Hematopoietic multipotent progenitor cell treated with erythropoietin and hydrocortisone succinate and interleukin-3 and kit ligand, for 15 days (in vitro differentiated cells): ENCODE measurements at regions not wholly inside any gene's neighbourhood (a gene's known extent, or its start where the extent isn't known, plus 50 kb on each side); places are given as distances from the start of the nearest gene placed in this dataset.
"Not testable (repeated sequence)": the region's sequence is repeated elsewhere in the genome, so short reads cannot be mapped to it uniquely, and the experiment has no call there.

ENCODE experiments used
- DNase-seq: peaks from one replicate; pipeline ENCODE4 v3.0.0-alpha.2; 2015; ENCODE audit warnings: low spot score

DNA sequence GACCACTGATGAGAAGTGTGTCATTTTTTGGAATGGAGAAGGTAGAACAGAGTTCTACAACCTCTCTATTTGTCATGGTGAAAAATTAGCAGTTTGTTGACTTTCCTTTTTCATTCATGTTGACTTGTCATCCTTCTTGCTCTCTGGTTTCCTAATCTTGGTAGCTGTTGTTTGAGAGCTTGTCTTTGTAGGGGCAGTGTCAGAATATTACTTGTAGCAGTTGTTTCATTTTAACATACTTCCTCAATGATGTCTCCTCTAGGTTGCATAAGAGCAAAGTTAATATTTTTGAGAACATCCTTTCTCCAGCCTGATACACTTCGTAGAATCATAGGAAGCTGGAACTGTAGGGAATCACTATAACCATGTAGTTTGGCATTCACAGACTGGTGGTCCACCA, 368.2 kb upstream of the FANCL start:
- DNase-seq = no peak

DNA sequence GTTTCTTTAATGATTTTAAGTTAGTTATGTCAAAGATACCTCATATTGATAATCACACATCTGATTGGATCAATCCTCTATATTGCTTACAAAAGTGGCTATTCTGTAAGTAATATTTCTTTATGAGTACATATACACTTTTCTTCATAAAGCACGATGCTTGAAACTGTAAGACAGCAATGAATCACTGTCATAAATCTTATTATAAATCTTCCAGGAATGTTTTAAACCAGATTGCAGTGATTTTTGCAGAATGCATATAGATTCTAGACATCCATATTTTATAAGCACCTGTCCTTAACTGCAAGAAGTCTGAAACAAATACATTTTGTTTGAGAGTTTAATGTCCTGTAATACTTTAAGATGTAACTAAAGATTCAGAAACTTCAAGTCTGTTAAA, 367.0 kb upstream of the FANCL start:
- DNase-seq = no peak

DNA sequence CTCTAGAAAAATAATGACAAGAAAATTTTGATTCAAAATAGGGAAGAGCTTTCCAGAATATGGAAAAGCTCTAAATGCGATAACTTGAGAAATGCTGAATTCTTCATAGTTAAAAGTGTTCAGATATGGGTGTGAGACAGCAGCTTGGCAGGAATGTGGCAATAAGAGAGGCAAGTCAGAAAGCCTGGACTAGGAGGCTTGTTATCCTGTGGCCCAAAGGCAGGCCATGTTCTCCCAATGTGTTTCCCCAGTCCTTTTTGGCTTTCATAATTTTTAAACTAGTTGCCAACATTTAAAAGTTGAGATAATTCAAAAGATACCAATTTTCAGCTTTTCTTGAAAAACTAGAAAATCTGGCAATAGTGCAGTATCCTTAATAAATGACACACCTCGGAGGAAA, 366.3 kb upstream of the FANCL start:
- DNase-seq = no peak

DNA sequence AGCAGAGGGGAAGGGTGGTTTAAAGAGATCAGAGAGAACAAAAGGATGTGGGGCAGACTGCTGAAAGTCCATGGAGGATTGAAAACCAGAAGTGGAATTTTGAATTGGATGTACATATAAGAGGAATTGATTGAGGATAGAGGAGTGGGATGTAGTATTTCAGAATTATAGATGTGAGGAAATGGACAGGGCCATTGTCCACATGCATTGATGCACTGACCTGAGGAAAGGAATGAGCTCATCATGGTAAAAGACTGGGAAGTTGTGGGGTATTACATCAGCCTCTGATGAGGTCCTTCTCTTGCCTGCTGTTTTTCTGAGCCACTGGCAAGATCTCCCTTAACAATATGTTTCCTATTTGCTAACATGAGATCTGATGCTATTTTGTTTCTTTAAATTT, 365.7 kb upstream of the FANCL start:
- DNase-seq = no peak

DNA sequence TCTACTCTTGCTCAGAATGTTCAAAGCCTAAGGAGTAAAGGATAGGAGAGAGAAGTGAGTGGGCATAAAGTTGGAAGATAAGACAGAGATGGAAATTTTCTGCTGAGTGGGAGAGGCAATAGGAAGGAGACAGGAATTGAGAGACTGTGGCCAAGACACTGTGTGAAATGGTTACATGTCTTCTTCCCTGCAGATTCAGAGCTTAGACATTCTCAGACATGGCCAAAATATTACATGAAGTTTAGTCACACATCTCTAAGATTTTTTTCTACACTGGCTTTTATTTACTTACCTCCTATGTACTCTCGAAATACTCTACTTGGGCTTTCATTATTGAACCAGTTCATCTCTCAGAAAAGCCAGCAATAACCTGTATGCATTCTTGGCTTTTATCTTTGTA, 363.0 kb upstream of the FANCL start:
- DNase-seq = no peak

DNA sequence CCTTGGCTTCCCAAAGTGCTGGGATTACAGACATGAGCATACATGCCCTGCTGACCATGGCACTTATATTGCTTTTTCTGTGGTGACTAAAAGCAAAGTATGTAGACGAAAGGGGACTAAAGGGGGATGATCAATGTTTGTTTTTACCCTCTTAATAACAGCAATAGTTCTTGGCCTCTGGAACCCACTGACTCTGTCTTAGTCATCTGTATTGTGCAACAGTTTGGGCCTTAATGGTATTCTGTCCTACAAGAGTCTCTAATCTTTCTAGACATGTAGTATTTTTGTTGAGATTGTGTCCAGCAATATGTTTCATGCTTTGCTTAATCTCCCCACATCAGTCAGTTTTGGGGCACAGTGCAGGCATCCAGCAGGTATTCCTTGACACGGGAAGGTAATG, 359.9 kb upstream of the FANCL start:
- no peak for DNase-seq

DNA sequence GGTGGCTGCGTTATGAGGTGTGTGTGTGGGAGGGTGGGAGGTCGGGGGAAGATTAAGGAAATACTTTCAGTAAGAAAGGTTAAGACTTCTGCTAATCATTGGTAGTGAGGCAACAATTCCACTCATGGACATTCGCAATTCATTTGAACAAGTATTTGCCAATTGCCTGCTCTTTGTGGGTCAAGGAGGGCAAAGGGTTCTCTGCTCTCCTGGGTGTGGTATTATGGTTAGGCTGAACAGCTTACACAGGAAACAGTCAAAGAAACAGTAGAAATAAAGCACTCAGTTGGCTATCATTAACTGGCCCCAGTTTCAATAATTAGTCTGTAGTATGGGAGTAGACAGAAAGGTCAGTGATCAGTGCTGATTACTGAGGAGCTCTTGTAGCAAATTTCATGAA, 357.0 kb upstream of the FANCL start:
- no peak for DNase-seq

DNA sequence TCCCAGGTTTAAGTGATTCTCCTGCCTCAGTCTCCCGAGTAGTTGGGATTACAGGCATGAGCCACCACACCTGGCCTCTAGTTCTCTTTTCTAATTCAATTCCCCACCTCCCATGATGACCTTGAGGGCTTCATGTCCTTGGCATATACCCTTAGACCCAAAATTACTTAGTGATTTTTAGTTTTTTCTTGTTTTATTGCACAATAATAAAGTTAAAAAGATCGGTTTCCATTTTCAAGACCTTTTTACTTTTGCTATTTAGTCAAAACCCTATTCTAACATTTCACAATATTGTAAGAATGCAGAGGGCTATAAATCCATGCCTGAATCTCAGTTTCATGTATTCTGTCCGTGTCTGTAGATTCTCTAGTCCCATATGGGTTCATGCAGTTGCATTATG, 354.6 kb upstream of the FANCL start:
- DNase-seq = no peak

DNA sequence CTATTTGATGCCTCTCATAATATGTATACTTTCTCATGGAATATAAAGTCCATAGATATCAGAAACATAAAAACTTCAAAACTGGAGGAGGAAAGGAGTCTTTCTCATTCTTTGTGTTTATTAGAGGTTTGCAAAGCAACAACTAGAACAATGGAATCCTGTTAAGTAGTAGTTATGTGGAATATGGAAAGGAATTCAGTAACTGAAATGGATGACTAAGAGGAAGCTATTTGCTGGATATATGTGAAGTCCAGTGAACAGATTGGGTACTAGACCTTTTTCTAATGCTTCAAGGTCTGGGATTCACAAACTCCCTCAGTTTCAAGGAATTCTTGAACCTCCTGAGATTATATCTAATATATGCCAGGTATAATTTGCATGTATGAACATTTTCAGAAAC, 353.6 kb upstream of the FANCL start:
- DNase-seq = no peak

DNA sequence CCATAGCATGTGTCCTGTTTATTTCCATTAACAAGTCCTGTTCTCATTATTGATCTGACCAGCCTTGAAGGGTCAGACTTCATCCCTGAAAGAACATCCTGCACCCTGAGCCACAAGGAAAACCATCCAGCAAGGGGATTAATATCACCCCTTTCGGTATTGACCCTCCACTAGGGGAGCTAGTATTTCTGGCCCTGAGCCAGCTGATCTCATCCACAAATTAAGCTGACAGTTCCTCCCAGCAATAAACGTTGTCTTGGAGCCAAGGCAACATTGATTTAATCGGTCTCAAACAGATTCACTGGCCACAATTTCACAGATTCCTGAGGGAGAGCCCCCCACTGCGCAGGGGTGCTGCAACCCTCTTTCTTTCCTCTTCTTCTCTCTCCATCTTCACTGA, 353.1 kb upstream of the FANCL start:
- no peak for DNase-seq

DNA sequence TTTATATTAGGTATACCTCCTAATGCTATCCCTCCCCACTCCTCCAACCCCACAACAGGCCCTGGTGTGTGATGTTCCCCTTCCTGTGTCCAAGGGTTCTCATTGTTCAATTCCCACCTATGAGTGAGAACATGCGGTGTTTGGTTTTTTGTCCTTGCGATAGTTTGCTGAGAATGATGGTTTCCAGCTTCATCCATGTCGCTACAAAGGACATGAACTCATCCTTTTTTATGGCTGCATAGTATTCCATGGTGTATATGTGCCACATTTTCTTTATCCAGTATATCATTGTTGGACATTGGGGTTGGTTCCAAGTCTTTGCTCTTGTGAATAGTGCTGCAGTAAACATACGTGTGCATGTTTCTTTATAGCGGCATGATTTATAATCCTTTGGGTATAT, 345.1 kb upstream of the FANCL start:
- DNase-seq = not testable (repeated sequence)

DNA sequence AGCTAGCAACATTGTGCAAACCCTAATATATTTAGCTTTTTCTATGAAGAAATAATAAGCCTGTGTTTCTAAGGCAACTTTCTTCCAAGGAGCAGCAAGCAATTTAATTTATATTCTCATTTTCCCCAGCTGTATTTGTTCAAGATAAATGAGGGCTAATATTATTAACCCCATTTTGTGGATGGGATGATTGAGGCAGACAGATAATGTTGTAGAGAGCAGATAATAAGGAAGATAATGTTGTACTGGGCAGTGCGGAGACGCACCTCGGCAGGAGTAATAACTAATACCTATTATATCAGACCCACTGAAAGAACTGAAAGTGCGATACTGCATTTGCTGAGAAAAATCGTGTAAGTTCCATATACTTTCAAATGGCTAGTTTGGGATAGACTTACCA, 344.1 kb upstream of the FANCL start:
- no peak for DNase-seq

DNA sequence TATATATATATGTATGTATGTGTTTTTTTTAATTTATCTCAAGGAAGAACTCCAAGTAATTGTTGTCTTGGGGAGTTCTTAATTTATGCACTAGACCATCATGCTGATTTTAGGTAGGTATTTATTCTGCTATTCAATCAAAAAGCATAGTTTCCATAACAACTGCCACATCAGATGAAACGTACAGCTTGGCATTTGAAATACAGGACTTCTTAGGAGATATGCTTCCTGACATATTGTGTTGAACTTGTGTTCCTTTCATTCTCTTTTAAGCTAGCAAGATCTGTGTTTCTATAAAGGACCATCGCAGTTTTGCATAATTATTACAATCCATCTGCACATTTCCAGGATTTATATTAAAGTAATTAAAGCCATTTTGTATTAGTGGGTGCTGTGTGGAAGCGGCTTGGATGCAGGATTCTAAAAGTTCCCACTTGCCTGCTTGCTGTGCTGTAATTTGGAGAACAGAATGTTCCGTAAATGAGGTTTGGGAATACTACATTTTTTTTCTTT, 343.5 kb upstream of the FANCL start:
- DNase-seq = no peak

DNA sequence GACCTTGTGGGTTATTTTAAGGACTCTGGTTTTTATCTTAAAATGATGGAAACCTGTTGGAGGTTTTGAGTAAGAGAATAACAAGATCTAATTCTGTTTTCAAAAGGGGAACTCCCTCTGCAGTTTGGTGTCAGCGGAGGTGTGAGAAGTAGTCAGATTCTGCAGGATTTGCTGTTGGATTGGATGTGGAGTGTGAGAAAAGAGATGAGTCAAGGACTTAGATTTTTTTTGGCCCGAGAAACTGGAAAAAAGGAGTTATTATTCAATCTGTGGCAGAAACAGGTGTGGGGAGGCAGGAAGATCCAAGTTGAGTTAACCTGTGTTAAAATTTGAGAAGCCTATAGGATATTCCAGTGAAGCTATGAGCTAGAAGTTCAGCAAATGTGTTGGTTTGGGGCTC, 337.2 kb upstream of the FANCL start:
- DNase-seq = no peak

DNA sequence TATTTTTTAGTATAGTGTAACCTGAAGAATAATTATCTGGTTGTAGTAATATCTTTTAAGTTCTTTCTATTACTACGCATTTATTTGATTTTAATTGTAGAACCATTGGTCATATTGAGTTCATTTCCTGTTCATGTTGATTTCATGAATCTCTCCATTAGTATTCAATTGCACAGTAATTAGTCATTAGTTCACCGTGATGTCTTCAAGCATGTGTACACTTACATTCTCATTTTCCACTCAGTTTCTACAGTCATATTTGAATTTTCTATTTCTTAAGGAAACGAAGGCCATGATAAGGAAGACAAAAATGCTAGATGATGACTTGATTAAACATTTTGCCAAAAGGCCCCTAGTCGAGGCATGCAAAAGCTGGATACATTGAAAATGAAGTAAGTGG, 333.7 kb upstream of the FANCL start:
- DNase-seq = no peak

DNA sequence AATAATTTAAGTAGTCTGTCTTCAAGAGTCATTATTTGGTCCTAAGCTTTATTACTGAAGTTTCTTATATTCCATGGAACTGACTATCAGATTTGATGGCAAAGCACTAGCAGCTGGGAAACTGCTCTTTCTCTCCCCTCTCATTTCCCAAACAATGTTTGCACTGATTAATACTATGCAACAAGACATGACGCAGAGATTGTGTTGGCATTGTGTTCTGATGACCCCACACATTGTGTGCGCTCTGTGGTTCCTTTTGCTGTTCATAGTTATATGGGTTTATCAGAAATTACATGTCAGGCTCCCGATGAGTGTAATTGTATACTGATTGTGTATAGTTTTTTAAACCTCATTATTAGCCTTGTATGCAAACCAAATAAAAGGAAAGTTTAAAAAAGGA, 331.6 kb upstream of the FANCL start:
- DNase-seq = no peak

DNA sequence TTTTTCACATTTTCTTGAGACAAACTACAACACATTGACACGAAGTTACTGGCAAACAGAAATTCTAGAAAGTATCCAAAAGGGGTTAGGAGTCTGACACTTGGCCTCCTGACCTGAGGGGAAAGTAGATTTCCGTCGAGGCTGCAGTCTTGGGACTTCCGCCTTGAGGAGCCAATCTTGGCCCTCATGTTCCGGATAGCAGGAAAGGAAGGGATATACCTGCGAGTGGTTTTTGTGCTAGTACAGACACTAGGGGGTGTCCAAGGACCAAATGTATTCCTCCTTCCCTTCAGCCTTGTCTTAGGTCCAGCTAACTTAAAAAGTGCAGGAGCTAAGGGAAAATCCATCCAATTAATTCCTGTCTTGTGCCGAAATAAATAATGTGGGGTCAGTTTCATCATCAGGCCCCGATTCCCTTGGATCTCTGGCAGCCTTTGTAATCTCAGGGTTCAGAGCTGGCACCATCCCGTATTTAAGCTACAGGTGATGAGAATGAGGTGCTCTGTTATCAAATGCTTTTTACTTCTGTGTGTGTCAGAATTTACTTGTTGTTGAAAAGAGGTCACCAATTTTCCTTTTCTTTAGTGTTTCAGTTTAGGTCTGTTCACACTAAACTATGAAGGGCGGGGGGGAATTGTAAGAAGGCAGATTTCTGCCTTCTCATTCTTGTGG, 330.2 kb upstream of the FANCL start:
- no peak for DNase-seq

DNA sequence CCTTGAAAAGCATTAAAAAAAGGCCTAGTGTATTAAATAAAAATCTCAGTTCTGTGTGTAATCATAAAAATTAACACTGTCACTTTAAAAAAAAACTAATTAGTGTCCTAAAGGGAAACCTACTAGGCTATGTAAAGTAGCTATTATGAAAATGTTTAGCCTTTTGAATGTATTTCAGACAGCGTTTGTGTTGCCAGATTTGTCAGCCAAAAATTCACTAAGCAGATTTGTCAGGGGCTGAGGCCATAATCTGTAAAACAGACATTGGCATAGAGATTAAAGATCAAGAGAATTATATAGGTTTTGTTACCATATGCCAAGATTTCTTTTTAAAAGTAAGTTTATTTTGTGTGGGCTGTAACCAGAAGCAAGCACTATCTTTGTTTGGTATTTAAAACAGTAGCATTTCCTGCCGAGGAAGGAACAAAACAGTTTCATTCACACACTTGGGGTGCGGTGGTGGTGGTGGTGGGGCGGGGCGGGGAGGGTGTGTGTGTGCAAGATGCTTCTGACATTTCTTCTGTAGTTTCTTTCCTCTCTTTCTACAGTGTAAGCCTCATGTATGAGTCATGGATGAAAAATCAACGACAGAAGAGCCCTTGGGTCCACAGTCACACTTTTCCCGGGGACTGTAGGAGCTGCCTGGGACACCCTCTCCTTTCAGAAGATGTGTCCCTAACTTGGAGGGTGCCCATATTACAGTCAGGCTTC, 328.5 kb upstream of the FANCL start:
- DNase-seq = no peak

DNA sequence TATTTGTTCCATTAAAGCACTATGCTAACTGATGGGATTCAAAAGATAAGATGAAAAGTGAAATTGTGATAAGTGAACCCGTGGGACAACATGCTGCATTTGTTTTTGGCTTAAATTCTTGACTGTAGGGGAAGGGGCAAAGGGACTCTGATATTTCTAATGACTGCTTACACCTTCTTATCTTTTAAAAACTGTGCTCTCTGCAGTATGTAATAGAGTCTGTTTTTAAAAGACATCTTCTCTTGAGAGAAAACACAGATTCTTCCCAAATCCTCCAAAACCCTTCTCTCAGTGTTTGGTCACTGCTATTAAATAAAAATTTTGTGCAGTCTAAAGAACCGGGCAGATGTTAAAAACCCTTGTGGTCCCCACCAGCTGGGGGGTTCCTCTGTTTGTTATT, 327.8 kb upstream of the FANCL start:
- no peak for DNase-seq

DNA sequence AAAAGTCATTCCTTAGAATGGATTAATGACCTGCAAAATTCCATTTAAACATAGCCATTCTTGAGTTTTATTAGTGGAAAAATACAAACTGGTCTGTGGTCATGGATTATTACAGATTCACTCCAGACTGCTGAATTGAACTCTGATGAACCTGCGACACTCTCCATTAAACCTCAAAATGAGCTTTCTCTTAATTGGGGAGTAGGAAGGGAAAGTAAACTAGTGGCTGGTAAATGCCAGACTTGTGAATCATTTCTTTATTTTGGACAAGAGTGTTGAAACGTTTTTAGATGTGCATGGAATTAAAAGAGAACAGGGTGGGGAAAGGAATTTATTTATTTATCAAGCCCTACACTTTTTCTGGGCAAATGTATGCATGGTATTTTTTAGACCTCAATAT, 321.2 kb upstream of the FANCL start:
- DNase-seq = no peak

DNA sequence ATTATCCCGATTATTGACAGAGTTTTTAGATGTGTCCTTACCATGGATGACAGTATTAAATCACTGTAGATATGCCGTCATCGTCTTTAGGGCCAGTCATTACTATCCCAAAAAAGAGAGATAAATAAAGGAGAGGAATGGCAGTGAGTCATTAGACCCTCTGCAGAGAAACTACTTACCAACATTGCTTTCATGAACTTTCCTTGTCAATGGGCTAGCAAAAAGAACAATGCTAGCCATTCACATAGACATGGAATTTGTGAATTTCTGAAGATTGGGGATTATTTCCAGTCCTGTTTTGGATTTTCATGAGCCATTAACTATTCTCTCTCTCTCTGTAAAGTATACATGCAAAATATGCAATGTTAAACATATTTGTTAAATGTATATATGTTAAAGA, 319.4 kb upstream of the FANCL start:
- no peak for DNase-seq

DNA sequence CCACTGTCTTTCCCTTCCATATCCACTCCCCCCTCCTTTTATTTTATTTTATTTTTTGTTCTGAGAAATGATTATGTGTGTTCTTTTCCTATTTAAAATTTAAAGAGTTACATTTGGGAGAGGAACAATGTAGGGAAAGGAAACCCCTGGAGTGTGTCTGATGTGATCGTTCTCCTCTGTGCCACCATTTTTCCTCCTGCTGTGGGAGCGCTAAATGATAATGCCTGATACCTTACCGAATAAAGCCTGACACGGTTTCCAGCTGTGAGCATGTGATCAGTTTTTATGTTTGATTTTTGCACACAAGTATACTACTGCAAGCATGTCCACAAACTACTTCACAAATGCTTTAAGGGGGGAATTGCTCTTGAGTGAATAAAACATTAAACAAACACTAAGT, 317.8 kb upstream of the FANCL start:
- DNase-seq = no peak

DNA sequence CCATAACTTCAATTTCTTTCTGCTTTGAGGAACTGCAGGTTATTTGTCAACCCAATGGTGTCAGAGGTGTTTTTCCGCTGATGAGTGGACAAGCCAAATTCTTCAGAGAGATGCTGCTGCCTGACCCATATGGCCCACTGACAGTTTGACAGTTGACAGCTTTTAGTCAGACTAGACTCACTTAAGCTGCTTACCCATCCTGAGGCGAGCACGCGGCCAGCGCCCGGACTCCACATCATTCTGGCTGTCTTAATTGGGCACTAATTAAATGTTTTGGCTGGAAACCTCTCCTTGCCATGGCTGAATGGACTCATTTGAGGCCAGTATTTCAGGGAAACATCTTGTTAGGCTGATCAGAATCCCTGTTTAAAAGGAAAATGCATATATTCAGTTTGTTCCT, 316.1 kb upstream of the FANCL start:
- DNase-seq = no peak

DNA sequence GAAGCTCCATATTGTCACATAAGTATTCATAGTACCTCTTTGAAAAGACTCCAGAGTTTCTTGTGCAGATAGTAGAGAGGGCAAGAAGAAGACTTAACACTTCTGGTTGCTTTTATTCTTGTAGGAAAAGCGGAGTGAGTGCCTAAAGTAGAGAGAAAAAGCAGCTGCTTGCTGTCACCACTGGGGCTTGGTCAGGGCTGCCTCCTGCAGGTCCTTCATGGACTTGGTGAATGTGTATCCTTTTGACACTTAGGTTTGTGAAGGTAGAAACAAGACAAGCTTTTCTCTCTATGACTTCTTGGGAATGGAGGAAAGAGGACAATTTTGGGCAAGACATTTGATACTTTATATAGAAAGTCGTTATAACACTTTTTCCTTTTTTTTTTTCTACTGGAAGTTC, 312.8 kb upstream of the FANCL start:
- no peak for DNase-seq
